ENCODE measurements at regions not wholly inside any gene's neighbourhood (a gene's known extent, or its start where the extent isn't known, plus 50 kb on each side); places are given as distances from the start of the nearest gene placed in this dataset.

DNA sequence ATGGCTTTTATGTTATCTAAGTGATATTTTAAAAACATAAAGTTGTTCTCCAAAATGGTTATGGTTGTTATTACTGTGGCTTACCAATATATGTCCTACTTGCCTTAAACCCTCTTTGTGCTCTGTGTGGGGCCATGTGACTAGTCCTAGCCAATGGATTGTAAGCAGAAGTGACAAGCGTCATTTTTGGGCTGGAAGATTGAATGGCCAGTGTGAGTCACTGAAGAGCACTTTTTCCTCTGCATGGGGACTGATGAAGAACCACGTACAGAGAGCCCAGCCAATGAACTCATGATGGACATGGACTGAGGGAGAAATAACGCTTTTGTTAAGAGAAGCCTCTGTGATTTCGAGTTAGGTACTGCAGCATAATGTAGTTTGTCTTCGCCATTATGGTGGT, 332.7 kb downstream of the EDEM1 start:
- DNase-seq (ENCODE audit: low read depth, low spot score): no peak
- BruUV-seq (replicated peaks): no TSS peak
- Histone ChIP-seq H3K9me3 (replicated peaks; ENCODE audit: control insufficient read depth, insufficient read depth, low read length) (no peaks in the 10 kb centered on the region), H3K4me3 (replicated peaks in 1 of 3; ENCODE audit: insufficient read depth in 1 of 3, low read depth in 1 of 3, low read length in 3 of 3) (no peak overlapping the region), H3K4me1 (ENCODE audit: control insufficient read depth, extremely low read depth, insufficient read depth, low read length) (no peaks in the 10 kb centered on the region), H3K9ac (replicated peaks; ENCODE audit: extremely low read depth, insufficient read depth, low read length) (no peak overlapping the region), H4K20me1 (replicated peaks; ENCODE audit: control insufficient read depth, extremely low read depth, insufficient read depth, low read length) (no peaks in the 10 kb centered on the region), H3K79me2 (ENCODE audit: control insufficient read depth, insufficient read depth, low read length) (no peaks in the 10 kb centered on the region), H3K36me3 (ENCODE audit: control insufficient read depth in 2 of 2, extremely low read depth in 1 of 2, insufficient read depth in 2 of 2, low read length in 2 of 2) (no peaks in the 10 kb centered on the region), H3K9me1 (replicated peaks; ENCODE audit: control insufficient read depth, extremely low read depth, insufficient read depth, low read length) (no peaks in the 10 kb centered on the region), H3K27ac (ENCODE audit: insufficient read depth, low read depth, low read length) (no peak overlapping the region), H2AFZ (ENCODE audit: low read depth, low read length) (no peak overlapping the region), H3K4me2 (ENCODE audit: insufficient read depth, low read length) (no peak overlapping the region), H3K27me3 (ENCODE audit: control insufficient read depth in 2 of 2, insufficient read depth in 2 of 2, low read length in 2 of 2) (no peaks in the 10 kb centered on the region)
- CTCF ChIA-PET: no interaction called here
- FAIRE-seq: no peak
- POLR2A ChIA-PET: no interaction called here
- dilution Hi-C loops (cut with MboI; ENCODE audit: extremely low pct_ligation_motif_present, low sequenced_read_pairs): no loop called here
- intact Hi-C loops (cut with micrococcal nuclease): no loop called here
- TF ChIP-seq POLR2A (IDR thresholded peaks at IDR 0.05; ENCODE audit: low read depth, low read length) (no peak), GATA2 (IDR thresholded peaks at IDR 0.05; ENCODE audit: insufficient read depth, insufficient read length, low read depth, low read length) (no peak), POLR2AphosphoS5 (IDR thresholded peaks at IDR 0.05; ENCODE audit: insufficient read depth, low read depth, low read length) (no peak), FOS (IDR thresholded peaks at IDR 0.05; ENCODE audit: borderline replicate concordance, insufficient read depth, low read length) (no peak)
- TF ChIP-seq, protein P1, sequence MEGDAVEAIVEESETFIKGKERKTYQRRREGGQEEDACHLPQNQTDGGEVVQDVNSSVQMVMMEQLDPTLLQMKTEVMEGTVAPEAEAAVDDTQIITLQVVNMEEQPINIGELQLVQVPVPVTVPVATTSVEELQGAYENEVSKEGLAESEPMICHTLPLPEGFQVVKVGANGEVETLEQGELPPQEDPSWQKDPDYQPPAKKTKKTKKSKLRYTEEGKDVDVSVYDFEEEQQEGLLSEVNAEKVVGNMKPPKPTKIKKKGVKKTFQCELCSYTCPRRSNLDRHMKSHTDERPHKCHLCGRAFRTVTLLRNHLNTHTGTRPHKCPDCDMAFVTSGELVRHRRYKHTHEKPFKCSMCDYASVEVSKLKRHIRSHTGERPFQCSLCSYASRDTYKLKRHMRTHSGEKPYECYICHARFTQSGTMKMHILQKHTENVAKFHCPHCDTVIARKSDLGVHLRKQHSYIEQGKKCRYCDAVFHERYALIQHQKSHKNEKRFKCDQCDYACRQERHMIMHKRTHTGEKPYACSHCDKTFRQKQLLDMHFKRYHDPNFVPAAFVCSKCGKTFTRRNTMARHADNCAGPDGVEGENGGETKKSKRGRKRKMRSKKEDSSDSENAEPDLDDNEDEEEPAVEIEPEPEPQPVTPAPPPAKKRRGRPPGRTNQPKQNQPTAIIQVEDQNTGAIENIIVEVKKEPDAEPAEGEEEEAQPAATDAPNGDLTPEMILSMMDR (IDR thresholded peaks at IDR 0.05; ENCODE audit: extremely low read depth in 1 of 2, insufficient read depth in 1 of 2, low read depth in 1 of 2, low read length in 2 of 2): no peak

DNA sequence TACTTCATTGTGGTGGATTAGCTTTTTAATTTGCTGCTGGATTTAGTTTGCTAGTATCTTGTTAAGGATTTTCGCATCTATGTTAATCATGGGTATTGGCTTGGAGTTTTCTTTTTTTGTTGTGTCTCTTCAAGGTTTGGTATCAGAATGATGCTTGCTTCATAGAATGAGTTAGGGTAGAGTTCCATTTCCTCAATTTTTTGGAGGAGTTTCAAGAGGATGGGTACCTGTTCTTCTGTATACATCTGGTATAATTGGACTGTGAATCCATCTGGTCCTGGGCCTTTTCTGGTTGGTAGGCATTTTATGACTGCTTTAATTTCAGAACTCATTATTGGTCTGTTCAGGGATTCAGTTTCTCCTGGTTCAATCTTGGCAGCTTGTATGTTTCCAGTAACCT, 335.6 kb downstream of the EDEM1 start:
- no peaks in the 10 kb centered on the region for H3K36me3 ChIP-seq (ENCODE audit: control insufficient read depth in 2 of 2, extremely low read depth in 1 of 2, insufficient read depth in 2 of 2, low read length in 2 of 2)
- H3K4me1 ChIP-seq (ENCODE audit: control insufficient read depth, extremely low read depth, insufficient read depth, low read length): no peaks in the 10 kb centered on the region
- DNase-seq (ENCODE audit: low read depth, low spot score) (no peak), FAIRE-seq (no peak)
- intact Hi-C loops (cut with micrococcal nuclease) (no loop called here), dilution Hi-C loops (cut with MboI; ENCODE audit: extremely low pct_ligation_motif_present, low sequenced_read_pairs) (no loop called here)
- POLR2A ChIA-PET: no interaction called here
- no TSS peak for BruUV-seq (replicated peaks)
- TF ChIP-seq, protein P1 (IDR thresholded peaks at IDR 0.05; ENCODE audit: extremely low read depth in 1 of 2, insufficient read depth in 1 of 2, low read depth in 1 of 2, low read length in 2 of 2): no peak
- TF ChIP-seq MYC (IDR thresholded peaks at IDR 0.05; ENCODE audit: low read depth, low read length) (no peak), FOS (IDR thresholded peaks at IDR 0.05; ENCODE audit: borderline replicate concordance, insufficient read depth, low read length) (no peak), POLR2A (IDR thresholded peaks at IDR 0.05; ENCODE audit: low read depth, low read length) (no peak), JUN (IDR thresholded peaks at IDR 0.05; ENCODE audit: borderline replicate concordance, insufficient read depth, insufficient read length, low read depth) (no peak), POLR2AphosphoS5 (IDR thresholded peaks at IDR 0.05; ENCODE audit: insufficient read depth, low read depth, low read length) (no peak)
- no peak overlapping the region for H3K27ac ChIP-seq (ENCODE audit: insufficient read depth, low read depth, low read length)
- H3K9me3 ChIP-seq (replicated peaks; ENCODE audit: control insufficient read depth, insufficient read depth, low read length): no peaks in the 10 kb centered on the region
- no peaks in the 10 kb centered on the region for H3K9me1 ChIP-seq (replicated peaks; ENCODE audit: control insufficient read depth, extremely low read depth, insufficient read depth, low read length)
- CTCF ChIA-PET: no interaction called here
- no peaks in the 10 kb centered on the region for H3K79me2 ChIP-seq (ENCODE audit: control insufficient read depth, insufficient read depth, low read length)
- no peaks in the 10 kb centered on the region for H3K27me3 ChIP-seq (ENCODE audit: control insufficient read depth in 2 of 2, insufficient read depth in 2 of 2, low read length in 2 of 2)
- H2AFZ ChIP-seq (ENCODE audit: low read depth, low read length): no peak overlapping the region
- H4K20me1 ChIP-seq (replicated peaks; ENCODE audit: control insufficient read depth, extremely low read depth, insufficient read depth, low read length): no peaks in the 10 kb centered on the region
- no peak overlapping the region for H3K4me2 ChIP-seq (ENCODE audit: insufficient read depth, low read length)
- H3K4me3 ChIP-seq (replicated peaks in 1 of 3; ENCODE audit: insufficient read depth in 1 of 3, low read depth in 1 of 3, low read length in 3 of 3): no peak overlapping the region
- H3K9ac ChIP-seq (replicated peaks; ENCODE audit: extremely low read depth, insufficient read depth, low read length): no peak overlapping the region

All from endothelial cell of umbilical vein (primary cell).